ENCODE measurements at regions not wholly inside any gene's neighbourhood (a gene's known extent, or its start where the extent isn't known, plus 50 kb on each side); places are given as distances from the start of the nearest gene placed in this dataset.

GRCh38 chr4:164402554-164402953, 351.4 kb upstream of the SMIM31 start:
- H3K27ac ChIP-seq (ENCODE audit: low read length) = no peak overlapping the region
- no peaks in the 10 kb centered on the region for H3K27me3 ChIP-seq (ENCODE audit: insufficient read depth, low read depth, low read length)
- no peak overlapping the region for H3K4me2 ChIP-seq (ENCODE audit: low read length)
- no peak overlapping the region for H3K4me3 ChIP-seq (ENCODE audit: low read length)
- H4K20me1 ChIP-seq (ENCODE audit: insufficient read depth) = no peaks in the 10 kb centered on the region
- no peaks in the 10 kb centered on the region for H3K36me3 ChIP-seq (ENCODE audit: insufficient read depth, low read length)
- no peak overlapping the region for H2AFZ ChIP-seq (ENCODE audit: low read depth, low read length)
- H3K79me2 ChIP-seq (replicated peaks; ENCODE audit: insufficient read depth, low read length) = no peaks in the 10 kb centered on the region
- TF ChIP-seq TAF1 (IDR thresholded peaks at IDR 0.05; ENCODE audit: low read depth) (no peak), MXI1 (conservative IDR thresholded peaks at IDR 0.05; ENCODE audit: poor library complexity, severe bottlenecking) (no peak), EP300 (conservative IDR thresholded peaks at IDR 0.05; ENCODE audit: poor library complexity, severe bottlenecking) (no peak), REST (IDR thresholded peaks at IDR 0.05; ENCODE audit: borderline replicate concordance) (no peak), EZH2 (IDR thresholded peaks at IDR 0.05; ENCODE audit: borderline replicate concordance, insufficient read depth, low read length, poor library complexity, severe bottlenecking) (no peak), RAD21 (conservative IDR thresholded peaks at IDR 0.05) (no peak)
- TF ChIP-seq, protein P1, sequence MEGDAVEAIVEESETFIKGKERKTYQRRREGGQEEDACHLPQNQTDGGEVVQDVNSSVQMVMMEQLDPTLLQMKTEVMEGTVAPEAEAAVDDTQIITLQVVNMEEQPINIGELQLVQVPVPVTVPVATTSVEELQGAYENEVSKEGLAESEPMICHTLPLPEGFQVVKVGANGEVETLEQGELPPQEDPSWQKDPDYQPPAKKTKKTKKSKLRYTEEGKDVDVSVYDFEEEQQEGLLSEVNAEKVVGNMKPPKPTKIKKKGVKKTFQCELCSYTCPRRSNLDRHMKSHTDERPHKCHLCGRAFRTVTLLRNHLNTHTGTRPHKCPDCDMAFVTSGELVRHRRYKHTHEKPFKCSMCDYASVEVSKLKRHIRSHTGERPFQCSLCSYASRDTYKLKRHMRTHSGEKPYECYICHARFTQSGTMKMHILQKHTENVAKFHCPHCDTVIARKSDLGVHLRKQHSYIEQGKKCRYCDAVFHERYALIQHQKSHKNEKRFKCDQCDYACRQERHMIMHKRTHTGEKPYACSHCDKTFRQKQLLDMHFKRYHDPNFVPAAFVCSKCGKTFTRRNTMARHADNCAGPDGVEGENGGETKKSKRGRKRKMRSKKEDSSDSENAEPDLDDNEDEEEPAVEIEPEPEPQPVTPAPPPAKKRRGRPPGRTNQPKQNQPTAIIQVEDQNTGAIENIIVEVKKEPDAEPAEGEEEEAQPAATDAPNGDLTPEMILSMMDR (IDR thresholded peaks at IDR 0.05; ENCODE audit: poor library complexity, severe bottlenecking) = no peak
- no peaks in the 10 kb centered on the region for H3K9me3 ChIP-seq (ENCODE audit: low read length)
- no peak overlapping the region for H3K9ac ChIP-seq (ENCODE audit: low read length)
- no peaks in the 10 kb centered on the region for H3K9me2 ChIP-seq (ENCODE audit: insufficient read depth, low read length)
- H3F3A ChIP-seq (ENCODE audit: insufficient read depth, low read length, poor library complexity, severe bottlenecking) = no peaks in the 10 kb centered on the region

GRCh38 chr4:164405774-164406173, 348.2 kb upstream of the SMIM31 start:
- Histone ChIP-seq H3F3A (ENCODE audit: insufficient read depth, low read length, poor library complexity, severe bottlenecking) (no peaks in the 10 kb centered on the region), H3K27me3 (ENCODE audit: insufficient read depth, low read depth, low read length) (no peaks in the 10 kb centered on the region), H3K36me3 (ENCODE audit: insufficient read depth, low read length) (no peaks in the 10 kb centered on the region), H4K20me1 (ENCODE audit: insufficient read depth) (no peaks in the 10 kb centered on the region), H3K9me2 (ENCODE audit: insufficient read depth, low read length) (no peaks in the 10 kb centered on the region), H3K4me2 (ENCODE audit: low read length) (no peak overlapping the region), H3K9ac (ENCODE audit: low read length) (no peak overlapping the region), H3K27ac (ENCODE audit: low read length) (no peak overlapping the region), H3K4me3 (ENCODE audit: low read length) (no peak overlapping the region), H3K79me2 (replicated peaks; ENCODE audit: insufficient read depth, low read length) (no peaks in the 10 kb centered on the region), H3K9me3 (ENCODE audit: low read length) (no peaks in the 10 kb centered on the region), H2AFZ (ENCODE audit: low read depth, low read length) (no peak overlapping the region)
- TF ChIP-seq TAF1 (IDR thresholded peaks at IDR 0.05; ENCODE audit: low read depth) (no peak), MXI1 (conservative IDR thresholded peaks at IDR 0.05; ENCODE audit: poor library complexity, severe bottlenecking) (no peak), EP300 (conservative IDR thresholded peaks at IDR 0.05; ENCODE audit: poor library complexity, severe bottlenecking) (no peak), SMC3 (conservative IDR thresholded peaks at IDR 0.05; ENCODE audit: poor library complexity) (no peak), REST (IDR thresholded peaks at IDR 0.05; ENCODE audit: borderline replicate concordance) (no peak), RAD21 (conservative IDR thresholded peaks at IDR 0.05) (no peak), EZH2 (IDR thresholded peaks at IDR 0.05; ENCODE audit: borderline replicate concordance, insufficient read depth, low read length, poor library complexity, severe bottlenecking) (no peak), POLR2AphosphoS5 (IDR thresholded peaks at IDR 0.05) (no peak)
- TF ChIP-seq, protein P1 (IDR thresholded peaks at IDR 0.05; ENCODE audit: poor library complexity, severe bottlenecking) = no peak
